Esophagus mucosa (tissue), 1 donor: ENCODE measurements at regions not wholly inside any gene's neighbourhood (a gene's known extent, or its start where the extent isn't known, plus 50 kb on each side); places are given as distances from the start of the nearest gene placed in this dataset.
"Not testable (repeated sequence)": the region's sequence is repeated elsewhere in the genome, so short reads cannot be mapped to it uniquely, and the experiment has no call there.

Experiments
- ATAC-seq: fragments of 200-7000 bp; cut with Tn5 transposase; one replicate; pipeline ENCODE4 v1.9.1; 2020
- donor health status: DM: yes; HTN: yes; CAD: no.

DNA sequence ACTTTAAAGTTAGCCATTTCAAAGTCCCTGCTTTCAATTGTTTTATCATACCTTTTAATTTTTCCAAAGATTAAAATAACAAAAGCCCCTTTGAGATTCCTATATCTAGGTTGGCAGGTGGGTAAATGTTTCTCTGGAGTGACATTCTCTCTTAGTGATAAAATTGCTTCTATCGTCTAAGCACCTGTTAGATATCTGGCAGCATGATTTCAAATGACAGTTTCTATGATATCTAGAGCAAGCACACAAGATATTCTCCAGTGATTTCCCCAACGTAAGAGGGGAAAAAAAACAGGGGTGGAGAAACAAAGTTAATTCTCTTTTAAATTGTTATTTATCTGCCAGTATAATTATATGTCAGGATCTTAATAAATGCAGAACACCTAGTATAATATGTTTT, 610.2 kb downstream of the DSC3 start:
- no peak for ATAC-seq

DNA sequence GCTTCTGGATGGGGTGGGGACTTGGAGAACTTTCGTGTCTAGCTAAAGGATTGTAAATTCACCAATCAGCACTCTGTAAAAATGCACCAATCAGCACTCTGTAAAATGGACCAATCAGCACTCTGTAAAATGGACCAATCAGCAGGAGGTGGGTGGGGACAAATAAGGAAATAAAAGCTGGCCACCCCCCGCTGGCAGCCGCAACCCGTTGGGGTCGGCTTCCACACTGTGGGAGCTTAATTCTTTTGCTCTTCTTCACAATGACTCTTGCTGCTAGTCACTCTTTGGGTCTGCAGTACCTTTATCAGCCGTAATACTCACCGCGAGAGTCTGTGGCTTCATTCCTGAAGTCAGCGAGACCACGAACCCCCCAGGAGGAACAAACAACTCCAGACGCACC, 623.1 kb downstream of the DSC3 start:
- not testable (repeated sequence) for ATAC-seq

- ATAC-seq, result no peak
Measured at GRCh38 chr18:30415903-30416302, 626.6 kb downstream of the DSC3 start.

DNA sequence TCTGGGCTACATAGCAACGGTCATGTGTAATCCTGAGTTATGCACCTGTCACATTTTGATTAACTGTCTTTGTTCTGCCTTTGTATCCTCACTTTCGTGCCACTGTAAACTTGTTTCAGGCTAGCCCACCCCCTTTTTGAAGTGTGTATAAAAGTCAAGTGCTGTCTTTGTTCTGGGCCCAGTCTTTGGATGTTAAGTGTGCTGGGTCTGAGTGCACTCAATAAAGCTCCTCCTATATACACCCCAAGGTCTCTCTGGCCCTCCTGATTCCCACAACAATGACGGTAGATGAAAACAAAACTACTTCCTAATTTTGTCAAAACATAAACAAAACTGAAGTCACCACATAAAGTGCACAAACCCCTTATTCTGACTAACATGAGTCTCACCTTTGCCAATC, 633.4 kb downstream of the DSC3 start:
- ATAC-seq, result no peak

GRCh38 chr18:30406728-30407127, 635.8 kb downstream of the DSC3 start:
- ATAC-seq, result no peak

DNA sequence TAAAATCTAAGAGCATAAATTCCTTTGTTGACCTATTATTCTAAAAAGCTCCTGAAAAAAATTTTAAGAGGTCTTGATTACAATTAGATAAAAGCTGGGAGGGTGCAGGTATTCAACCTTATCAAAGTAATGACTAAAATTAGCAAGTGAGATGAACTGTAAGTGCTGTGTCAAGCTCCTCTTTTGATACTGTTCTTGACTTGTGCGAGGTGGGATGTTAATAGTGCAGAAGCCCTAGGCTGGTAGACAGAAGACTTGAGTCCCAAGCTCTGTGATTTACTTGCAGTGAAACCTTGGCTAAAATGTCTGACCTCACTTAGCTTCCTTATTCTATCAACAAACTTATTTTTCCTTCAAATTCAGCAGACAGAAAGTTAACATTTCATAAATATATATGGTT, 637.5 kb downstream of the DSC3 start:
- no peak for ATAC-seq

DNA sequence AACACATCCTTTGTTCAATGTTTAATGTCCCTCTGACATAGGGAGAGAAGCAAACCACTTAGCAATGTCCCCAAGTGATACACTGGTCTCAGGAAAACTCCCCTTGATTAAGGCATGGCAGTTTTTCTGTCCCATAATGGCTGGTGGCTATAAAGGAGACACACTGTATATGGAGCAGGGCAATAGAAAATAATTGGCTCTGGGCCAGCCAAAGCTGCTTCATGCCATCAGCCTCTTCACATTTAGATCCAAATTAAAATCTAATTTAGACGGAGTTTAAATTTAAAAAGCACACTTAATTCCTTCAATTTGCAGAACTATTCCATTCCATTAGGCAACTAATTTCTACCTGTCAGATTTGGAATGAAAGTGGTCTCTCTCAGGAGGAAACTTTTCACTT, 638.1 kb downstream of the DSC3 start:
- no peak for ATAC-seq

- no peak for ATAC-seq
Measured at GRCh38 chr18:30403278-30403677, 639.3 kb downstream of the DSC3 start.

DNA sequence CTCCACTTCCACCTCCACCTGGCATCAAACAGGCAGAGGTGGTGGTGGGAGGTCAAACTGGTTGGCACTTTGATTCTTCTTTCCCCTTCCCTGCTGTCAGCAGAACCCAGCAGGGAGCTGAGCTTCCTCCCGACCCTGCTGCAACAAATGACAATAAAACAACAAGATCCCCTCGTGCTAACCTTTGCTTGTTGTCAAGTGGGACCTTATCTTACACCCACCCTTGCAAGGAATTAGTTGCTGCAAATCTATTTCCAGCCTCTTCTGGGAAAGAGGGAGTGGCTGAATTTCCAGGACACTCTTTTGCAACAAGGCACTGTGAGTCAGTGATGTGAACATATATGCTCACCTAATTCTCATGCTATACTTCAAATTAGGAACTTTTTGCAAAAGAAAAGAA, 655.1 kb downstream of the DSC3 start:
- no peak for ATAC-seq

- ATAC-seq, result no peak
Measured at GRCh38 chr18:30386624-30387023, 655.9 kb downstream of the DSC3 start.

- ATAC-seq, result no peak
Measured at GRCh38 chr18:30385684-30386083, 656.9 kb downstream of the DSC3 start.

DNA sequence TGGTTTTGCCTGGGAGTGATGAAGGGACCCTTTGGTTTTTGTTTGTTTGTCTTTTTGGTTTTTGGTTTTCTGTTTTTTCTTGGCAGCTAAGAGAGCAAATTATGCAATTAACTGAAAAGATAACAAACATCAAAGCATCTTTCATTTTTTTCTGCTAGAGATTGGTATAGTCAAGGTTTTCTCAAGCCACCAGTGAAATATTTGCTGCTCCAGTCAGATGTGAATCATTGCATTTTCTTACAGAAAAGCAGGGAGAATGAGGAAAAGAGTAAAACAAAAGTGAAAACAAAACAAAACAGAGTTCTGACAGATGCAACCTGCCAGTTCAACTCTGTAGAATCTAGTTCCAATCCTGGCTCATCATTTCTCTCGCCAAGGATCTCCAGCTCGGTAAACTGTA, 660.7 kb downstream of the DSC3 start:
- ATAC-seq, result no peak

GRCh38 chr18:30378097-30378496, 664.4 kb downstream of the DSC3 start:
- ATAC-seq, result no peak

GRCh38 chr18:30376515-30376914, 666.0 kb downstream of the DSC3 start:
- ATAC-seq, result no peak

DNA sequence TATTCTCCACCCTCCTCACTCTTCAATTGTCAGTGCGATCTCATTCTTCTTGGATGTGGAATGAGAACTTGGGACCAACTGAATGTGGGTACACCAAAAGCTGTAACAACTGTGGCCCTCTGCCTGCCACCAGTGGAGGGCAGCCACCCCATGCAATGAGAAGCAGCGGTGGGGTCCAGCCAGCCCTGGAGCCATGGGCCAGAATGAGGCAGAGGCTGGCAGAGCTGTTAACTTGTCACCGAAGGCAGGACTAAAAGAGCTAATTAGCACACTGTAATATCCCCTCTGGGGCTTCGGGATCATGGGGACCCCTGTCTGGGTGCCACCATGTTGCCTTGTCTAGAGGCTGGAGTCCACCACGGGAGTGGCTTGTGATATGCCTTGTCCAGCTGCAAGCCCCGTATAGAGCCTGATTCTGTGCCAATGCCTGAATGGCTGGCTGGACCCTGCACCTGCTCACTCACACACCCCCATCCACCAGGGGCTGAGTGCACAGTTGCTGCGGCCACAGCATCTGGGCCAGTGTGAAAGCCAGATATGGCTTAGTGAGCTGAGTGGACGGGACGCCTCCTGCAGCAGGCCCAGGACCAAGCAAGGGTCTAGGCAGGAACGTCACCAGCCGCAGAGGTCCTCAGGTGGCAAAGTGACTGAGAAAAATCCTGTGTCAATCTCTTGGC, 680.5 kb downstream of the DSC3 start:
- no peak for ATAC-seq

DNA sequence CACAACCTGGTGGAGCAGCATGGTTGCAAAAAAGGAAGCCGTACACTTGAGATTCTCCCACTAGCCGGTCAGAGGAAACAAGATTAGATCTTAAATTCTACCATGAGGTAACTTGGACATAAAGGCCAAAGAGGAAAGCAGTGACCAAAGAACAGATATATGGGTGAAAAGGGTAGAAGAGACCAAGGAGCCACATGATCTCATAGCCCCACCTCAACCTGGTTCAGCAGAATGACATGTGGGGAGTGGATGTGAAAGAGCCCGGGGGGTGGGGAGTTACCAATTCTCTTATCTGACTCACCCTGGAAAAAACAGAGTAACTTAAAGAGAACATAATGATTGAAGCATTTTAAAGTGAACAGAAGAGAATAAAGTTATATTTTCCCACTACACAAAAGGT, 683.0 kb downstream of the DSC3 start:
- ATAC-seq, result no peak

DNA sequence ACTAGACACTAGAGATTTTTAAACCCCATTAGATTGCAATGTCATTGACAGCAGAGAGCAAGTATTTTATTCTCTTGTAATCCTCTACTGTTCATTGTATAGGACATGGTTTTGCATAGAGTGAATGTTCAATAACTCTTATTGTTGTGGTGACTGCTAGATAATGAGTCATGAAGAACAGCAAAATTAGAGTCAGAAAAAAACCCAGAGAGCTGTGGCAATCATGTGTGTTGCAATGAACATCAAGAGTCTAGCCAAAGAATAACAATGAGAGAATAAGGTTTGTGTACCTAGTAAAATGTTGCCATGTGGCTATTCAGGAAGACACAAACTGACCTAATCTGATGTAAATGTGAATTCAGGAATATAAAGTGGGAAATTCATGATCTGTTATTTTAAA, 684.0 kb downstream of the DSC3 start:
- no peak for ATAC-seq

GRCh38 chr18:30352551-30353168, 689.9 kb downstream of the DSC3 start:
- no peak for ATAC-seq

GRCh38 chr18:30350263-30350662, 692.3 kb downstream of the DSC3 start:
- ATAC-seq, result no peak

DNA sequence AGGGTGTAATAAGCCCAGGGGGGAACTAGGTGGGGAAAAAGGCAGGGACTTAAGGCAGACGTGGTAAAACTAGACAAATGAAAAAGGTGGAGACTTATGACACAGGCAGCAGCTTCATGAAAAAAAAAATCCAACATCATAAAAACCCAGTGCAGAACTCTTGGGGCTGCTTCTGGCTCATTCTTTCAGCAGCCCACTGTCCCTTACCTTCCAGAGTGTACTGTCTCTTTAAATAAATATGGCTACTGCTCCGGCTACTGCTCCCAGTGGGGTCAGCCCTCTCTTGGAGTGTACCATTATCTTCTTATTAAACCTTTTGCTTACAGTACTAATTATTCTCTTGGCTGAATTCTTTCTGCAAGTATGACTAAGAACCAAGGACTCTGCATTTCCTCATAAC, 699.5 kb downstream of the DSC3 start:
- no peak for ATAC-seq

- ATAC-seq, result no peak
Measured at GRCh38 chr18:30342675-30343074, 699.9 kb downstream of the DSC3 start.

- ATAC-seq, result no peak
Measured at GRCh38 chr18:30334781-30335180, 707.8 kb downstream of the DSC3 start.

GRCh38 chr18:30333310-30333709, 709.2 kb downstream of the DSC3 start:
- ATAC-seq, result no peak

- ATAC-seq, result no peak
Measured at GRCh38 chr18:30328839-30329238, 713.7 kb downstream of the DSC3 start.

DNA sequence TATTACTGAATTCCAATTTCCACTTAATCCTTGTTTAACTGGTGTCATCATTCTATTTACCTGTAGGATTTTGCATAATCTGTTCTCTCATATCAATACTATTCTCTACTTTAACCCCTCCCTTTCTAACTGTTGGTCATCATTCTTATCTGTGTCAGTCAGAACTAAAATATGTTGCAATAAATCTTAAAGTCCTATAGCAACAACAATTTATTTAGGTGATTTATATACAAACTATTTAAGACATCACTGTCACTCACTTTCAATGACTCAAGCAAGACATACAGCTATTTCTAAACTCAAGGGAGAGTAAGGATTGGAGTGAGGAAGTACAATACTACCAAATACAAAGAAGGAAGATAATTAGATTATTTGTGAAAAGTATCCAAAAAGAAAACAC, 740.4 kb downstream of the DSC3 start:
- no peak for ATAC-seq
